ENCODE measurements at regions not wholly inside any gene's neighbourhood (a gene's known extent, or its start where the extent isn't known, plus 50 kb on each side); places are given as distances from the start of the nearest gene placed in this dataset.

DNA sequence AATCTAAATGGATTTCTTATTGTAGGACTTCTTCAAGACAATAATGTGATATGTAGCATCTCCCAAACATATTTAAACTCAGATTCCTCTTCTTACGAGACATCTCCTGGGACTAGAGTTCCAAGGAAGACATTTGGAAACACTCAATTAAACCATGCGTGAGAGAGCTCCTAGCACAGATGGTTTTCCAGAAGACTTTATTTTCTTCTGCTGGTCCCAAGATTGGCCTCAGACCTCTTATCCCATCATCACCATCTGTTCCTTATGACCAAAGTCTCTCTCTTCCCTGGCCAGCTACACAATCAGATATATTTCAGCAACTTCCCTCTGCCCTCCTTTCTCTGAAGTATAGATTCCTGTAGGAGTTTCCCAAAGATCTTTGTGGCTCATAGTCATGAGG lies 93.2 kb upstream of the JARID2 start:
- TF ChIP-seq FOXP2 (optimal IDR thresholded peaks at IDR 0.05; ENCODE audit: borderline replicate concordance, extremely low read depth, extremely low read length, insufficient read depth): no peak
- no peak for TF ChIP-seq TAF1 (IDR thresholded peaks at IDR 0.05; ENCODE audit: borderline replicate concordance, insufficient read depth, low read length)
- no peak for TF ChIP-seq REST (IDR thresholded peaks at IDR 0.05; ENCODE audit: insufficient read depth in 1 of 2, low read depth in 2 of 2, low read length in 2 of 2)
- TF ChIP-seq SIN3A (IDR thresholded peaks at IDR 0.05; ENCODE audit: borderline replicate concordance, insufficient read depth, low read length): no peak
- TF ChIP-seq POLR2AphosphoS5 (IDR thresholded peaks at IDR 0.05; ENCODE audit: low read depth, low read length): no peak

GRCh38 chr6:15153191-15153590 lies 92.7 kb upstream of the JARID2 start:
- TF ChIP-seq SIN3A (IDR thresholded peaks at IDR 0.05; ENCODE audit: borderline replicate concordance, insufficient read depth, low read length): no peak
- TF ChIP-seq TAF1 (IDR thresholded peaks at IDR 0.05; ENCODE audit: borderline replicate concordance, insufficient read depth, low read length): no peak
- no peak for TF ChIP-seq REST (IDR thresholded peaks at IDR 0.05; ENCODE audit: insufficient read depth in 1 of 2, low read depth in 2 of 2, low read length in 2 of 2)
- no peak for TF ChIP-seq FOXP2 (optimal IDR thresholded peaks at IDR 0.05; ENCODE audit: borderline replicate concordance, extremely low read depth, extremely low read length, insufficient read depth)
- TF ChIP-seq POLR2AphosphoS5 (IDR thresholded peaks at IDR 0.05; ENCODE audit: low read depth, low read length): no peak

DNA sequence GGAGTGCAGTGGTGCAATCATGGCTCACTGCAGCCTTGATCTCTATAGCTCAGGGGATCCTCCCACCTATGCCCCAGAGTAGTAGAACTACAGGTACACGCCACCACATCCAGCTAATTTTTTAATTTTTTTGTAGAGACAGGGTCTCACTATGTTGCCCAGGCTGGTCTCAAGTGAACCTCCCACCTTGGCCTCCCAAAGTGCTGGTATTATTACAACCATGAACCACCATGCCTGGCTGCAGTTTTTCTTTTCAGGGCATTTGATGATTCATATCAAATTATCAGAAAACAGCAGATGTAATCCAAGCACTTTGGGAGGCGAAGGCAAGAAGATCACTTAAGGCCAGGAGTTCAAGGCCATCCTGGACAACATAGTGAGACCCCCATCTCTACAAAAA lies 88.4 kb upstream of the JARID2 start:
- TF ChIP-seq TAF1 (IDR thresholded peaks at IDR 0.05; ENCODE audit: borderline replicate concordance, insufficient read depth, low read length) (no peak), POLR2AphosphoS5 (IDR thresholded peaks at IDR 0.05; ENCODE audit: low read depth, low read length) (no peak), REST (IDR thresholded peaks at IDR 0.05; ENCODE audit: insufficient read depth in 1 of 2, low read depth in 2 of 2, low read length in 2 of 2) (no peak), FOXP2 (optimal IDR thresholded peaks at IDR 0.05; ENCODE audit: borderline replicate concordance, extremely low read depth, extremely low read length, insufficient read depth) (no peak), SIN3A (IDR thresholded peaks at IDR 0.05; ENCODE audit: borderline replicate concordance, insufficient read depth, low read length) (no peak)

DNA sequence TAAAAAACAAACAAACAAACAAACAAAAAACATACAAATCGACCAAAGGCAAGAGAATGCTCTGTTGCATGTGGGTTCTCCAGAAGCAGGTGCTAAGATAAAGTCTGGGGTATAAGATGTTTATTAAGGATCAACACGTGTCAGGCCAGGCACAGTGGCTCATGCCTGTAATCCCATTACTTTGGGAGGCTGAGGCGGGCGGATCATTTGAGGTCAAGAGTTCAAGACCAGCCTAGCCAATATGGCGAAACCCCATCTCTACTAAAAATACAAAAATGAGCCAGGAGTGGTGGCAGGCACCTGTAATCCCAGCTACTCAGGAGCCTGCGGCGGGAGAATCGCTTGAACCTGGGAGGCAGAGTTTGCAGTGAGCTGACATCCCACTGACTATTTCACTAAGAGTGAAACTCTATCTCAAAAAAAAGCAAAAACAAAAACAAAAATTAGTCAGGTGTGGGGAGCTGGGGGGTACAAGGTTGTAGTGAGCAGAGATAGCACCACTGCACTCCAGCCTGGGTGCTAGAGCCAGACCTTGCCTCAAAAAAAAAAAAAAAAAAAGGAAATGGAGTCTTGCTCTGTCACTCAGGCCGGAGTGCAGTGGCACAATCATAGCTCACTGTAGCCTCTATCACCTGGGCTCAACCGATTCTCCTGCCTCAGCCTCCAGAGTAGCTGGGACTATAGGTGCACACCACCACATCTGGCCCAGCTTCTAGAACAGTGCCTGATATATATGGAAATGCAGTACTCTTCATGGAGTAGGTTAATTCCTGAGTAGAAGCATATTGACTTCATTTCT lies 86.8 kb upstream of the JARID2 start:
- TF ChIP-seq FOXP2 (optimal IDR thresholded peaks at IDR 0.05; ENCODE audit: borderline replicate concordance, extremely low read depth, extremely low read length, insufficient read depth): no peak
- no peak for TF ChIP-seq TAF1 (IDR thresholded peaks at IDR 0.05; ENCODE audit: borderline replicate concordance, insufficient read depth, low read length)
- no peak for TF ChIP-seq POLR2AphosphoS5 (IDR thresholded peaks at IDR 0.05; ENCODE audit: low read depth, low read length)
- TF ChIP-seq REST (IDR thresholded peaks at IDR 0.05; ENCODE audit: insufficient read depth in 1 of 2, low read depth in 2 of 2, low read length in 2 of 2): no peak
- no peak for TF ChIP-seq SIN3A (IDR thresholded peaks at IDR 0.05; ENCODE audit: borderline replicate concordance, insufficient read depth, low read length)
